Mammary epithelial cell (primary cell): ENCODE measurements at regions not wholly inside any gene's neighbourhood (a gene's known extent, or its start where the extent isn't known, plus 50 kb on each side); places are given as distances from the start of the nearest gene placed in this dataset.

Source experiments
- CTCF ChIP-seq, 2 donors: IDR thresholded peaks in 1 of 2; conservative IDR thresholded peaks in 1 of 2; 2 replicates each; pipeline ENCODE4 v1.5.1; 2011 to 2012; ENCODE audit warnings: inconsistent platforms in 2 of 2, low read length in 2 of 2, mild to moderate bottlenecking in 2 of 2, control low read depth in 1 of 2, low read depth in 1 of 2; ENCODE audit not compliant: insufficient read depth in 1 of 2; ENCODE audit errors: extremely low read depth in 1 of 2
- EZH2 ChIP-seq: IDR thresholded peaks from 2 replicates; pipeline ENCODE4 v1.6.1; 2012; ENCODE audit warnings: low read length, inconsistent platforms, borderline replicate concordance

GRCh38 chr6:23964865-23965264 lies 161.2 kb upstream of the NRSN1 start:
- TF ChIP-seq CTCF (conservative IDR thresholded peaks at IDR 0.05 in 1 of 2, IDR thresholded peaks at IDR 0.05 in 1 of 2; ENCODE audit: extremely low read depth in 1 of 2, insufficient read depth in 1 of 2, low read depth in 1 of 2, low read length in 2 of 2) (no peak), EZH2 (no peak)
